WERI-Rb-1 (cell line): ENCODE measurements at regions not wholly inside any gene's neighbourhood (a gene's known extent, or its start where the extent isn't known, plus 50 kb on each side); places are given as distances from the start of the nearest gene placed in this dataset.

Experiments used
- DNase-seq: peaks from one replicate; pipeline ENCODE4 v3.0.0-alpha.2; 2020
- H3K27ac ChIP-seq: fragments of 250-450 bp; sonication (Bioruptor Pico); 2 replicates; pipeline ENCODE4 v1.5.1; 2020; ENCODE audit warnings: mild to moderate bottlenecking, moderate library complexity
- H3K27me3 ChIP-seq: fragments of 250-450 bp; sonication (Bioruptor Pico); 2 replicates; pipeline ENCODE4 v1.5.1; 2021; ENCODE audit warnings: mild to moderate bottlenecking, low read depth, moderate library complexity; ENCODE audit not compliant: insufficient read depth, severe bottlenecking
- H3K36me3 ChIP-seq: fragments of 250-450 bp; sonication (Bioruptor Pico); 2 replicates; pipeline ENCODE4 v1.5.1; 2020; ENCODE audit warnings: mild to moderate bottlenecking, moderate library complexity
- H3K4me3 ChIP-seq: 2 replicates; pipeline ENCODE4 v1.5.1; 2011; ENCODE audit warnings: low read depth, mild to moderate bottlenecking, control low read depth, low read length
- H3K9me3 ChIP-seq: fragments of 250-450 bp; sonication (Bioruptor Pico); 2 replicates; pipeline ENCODE4 v1.5.1; 2021; ENCODE audit warnings: mild to moderate bottlenecking, moderate library complexity; ENCODE audit not compliant: severe bottlenecking
- CTCF ChIP-seq: IDR thresholded peaks from 2 replicates; pipeline ENCODE4 v1.5.1; 2011; ENCODE audit warnings: low read depth, mild to moderate bottlenecking, control low read depth, inconsistent platforms, low read length

GRCh38 chr11:134670961-134671370 lies 258.9 kb upstream of the B3GAT1 start:
- Histone ChIP-seq H3K36me3 (no peaks in the 10 kb centered on the region), H3K27ac (no peak overlapping the region), H3K9me3 (peaks cover 4% of the 10 kb centered on the region), H3K27me3 (peaks cover 38% of the 10 kb centered on the region), H3K4me3 (no peak overlapping the region)
- no peak for DNase-seq
- no peak for TF ChIP-seq CTCF

GRCh38 chr11:134670247-134670782 lies 258.3 kb upstream of the B3GAT1 start:
- DNase-seq: no peak
- Histone ChIP-seq H3K27ac (no peak overlapping the region), H3K36me3 (no peaks in the 10 kb centered on the region), H3K4me3 (no peak overlapping the region), H3K9me3 (peaks cover 4% of the 10 kb centered on the region), H3K27me3 (peaks cover 38% of the 10 kb centered on the region)
- no peak for TF ChIP-seq CTCF

GRCh38 chr11:134669796-134670195 lies 257.8 kb upstream of the B3GAT1 start:
- H3K27me3 ChIP-seq: peaks cover 38% of the 10 kb centered on the region
- DNase-seq: no peak
- no peak for TF ChIP-seq CTCF

GRCh38 chr11:134668796-134669195 lies 256.8 kb upstream of the B3GAT1 start:
- Histone ChIP-seq H3K27me3 (peaks cover 38% of the 10 kb centered on the region), H3K27ac (no peak overlapping the region), H3K36me3 (no peaks in the 10 kb centered on the region), H3K4me3 (no peak overlapping the region), H3K9me3 (no peaks in the 10 kb centered on the region)
- DNase-seq: no peak
- no peak for TF ChIP-seq CTCF

More at GRCh38 chr11:134669796-134670195, 257.8 kb upstream of the B3GAT1 start:
- no peak overlapping the region for H3K4me3 ChIP-seq
- H3K36me3 ChIP-seq: no peaks in the 10 kb centered on the region
- no peak overlapping the region for H3K27ac ChIP-seq
- H3K9me3 ChIP-seq: peaks cover 4% of the 10 kb centered on the region

GRCh38 chr11:134668076-134668475 lies 256.0 kb upstream of the B3GAT1 start:
- Histone ChIP-seq H3K27ac (no peak overlapping the region), H3K36me3 (no peaks in the 10 kb centered on the region), H3K9me3 (no peaks in the 10 kb centered on the region), H3K4me3 (no peak overlapping the region), H3K27me3 (peaks cover 38% of the 10 kb centered on the region)
- DNase-seq: no peak
- TF ChIP-seq CTCF: no peak

GRCh38 chr11:134667505-134667904 lies 255.5 kb upstream of the B3GAT1 start:
- Histone ChIP-seq H3K4me3 (no peak overlapping the region), H3K36me3 (no peaks in the 10 kb centered on the region), H3K9me3 (no peaks in the 10 kb centered on the region), H3K27me3 (peaks cover 42% of the 10 kb centered on the region), H3K27ac (no peak overlapping the region)
- no peak for TF ChIP-seq CTCF
- DNase-seq: no peak
